H9 (cell line): ENCODE measurements at regions not wholly inside any gene's neighbourhood (a gene's known extent, or its start where the extent isn't known, plus 50 kb on each side); places are given as distances from the start of the nearest gene placed in this dataset.

Source experiments
- DNase-seq: peaks from one replicate; pipeline ENCODE4 v3.0.0-alpha.2; 2017
- H2AFZ ChIP-seq: one replicate; pipeline ENCODE4 v1.6.1; 2013; ENCODE audit warnings: mild to moderate bottlenecking, low read length, control low read depth, moderate library complexity
- H2AK5ac ChIP-seq: 2 replicates; pipeline ENCODE4 v1.6.1; 2013; ENCODE audit warnings: low read length, control low read depth, mixed read lengths; ENCODE audit not compliant: insufficient read length
- H2BK120ac ChIP-seq: one replicate; pipeline ENCODE4 v1.6.1; 2013; ENCODE audit warnings: low read depth, mild to moderate bottlenecking, low read length, control low read depth, inconsistent platforms; ENCODE audit not compliant: poor library complexity, severe bottlenecking
- H2BK12ac ChIP-seq: 2 replicates; pipeline ENCODE4 v1.6.1; 2013; ENCODE audit warnings: low read length, control low read depth, mixed read lengths, low read depth; ENCODE audit not compliant: insufficient read length
- H2BK15ac ChIP-seq: 2 replicates; pipeline ENCODE4 v1.6.1; 2013; ENCODE audit warnings: low read depth, low read length, control low read depth
- H2BK20ac ChIP-seq: one replicate; pipeline ENCODE4 v1.6.1; 2013; ENCODE audit warnings: low read depth, mild to moderate bottlenecking, low read length, control low read depth, inconsistent platforms; ENCODE audit not compliant: poor library complexity, severe bottlenecking
- H2BK5ac ChIP-seq: 2 replicates; pipeline ENCODE4 v1.6.1; 2013; ENCODE audit warnings: low read length, control low read depth, mixed read lengths; ENCODE audit not compliant: insufficient read length
- H3K14ac ChIP-seq: 2 replicates; pipeline ENCODE4 v1.6.1; 2013; ENCODE audit warnings: low read length, control low read depth; ENCODE audit not compliant: insufficient read depth
- H3K18ac ChIP-seq: 2 replicates; pipeline ENCODE4 v1.6.1; 2013; ENCODE audit warnings: low read depth, mild to moderate bottlenecking, mixed read lengths, low read length, control low read depth; ENCODE audit not compliant: insufficient read length
- H3K23ac ChIP-seq: 2 replicates; pipeline ENCODE4 v1.6.1; 2013; ENCODE audit warnings: low read length, control low read depth, mixed read lengths, low read depth; ENCODE audit not compliant: insufficient read length
- H3K23me2 ChIP-seq: 2 replicates; pipeline ENCODE4 v1.6.1; 2013; ENCODE audit warnings: low read depth, mild to moderate bottlenecking, mixed read lengths, low read length, control low read depth; ENCODE audit not compliant: insufficient read length, poor library complexity, severe bottlenecking
- H3K27ac ChIP-seq: 2 replicates; pipeline ENCODE4 v1.5.1; 2013; ENCODE audit warnings: low read length, control low read depth, mixed read lengths, low read depth; ENCODE audit not compliant: insufficient read length
- H3K27me3 ChIP-seq: 2 replicates; pipeline ENCODE4 v1.6.1; 2013; ENCODE audit warnings: low read length, control low read depth, inconsistent platforms; ENCODE audit not compliant: insufficient read depth
- H3K4ac ChIP-seq: 2 replicates; pipeline ENCODE4 v1.6.1; 2013; ENCODE audit warnings: low read depth, mild to moderate bottlenecking, control low read depth, inconsistent platforms, low read length, moderate library complexity
- H3K4me1 ChIP-seq: 2 replicates; pipeline ENCODE4 v1.6.1; 2013; ENCODE audit warnings: low read length, control low read depth, inconsistent platforms; ENCODE audit not compliant: insufficient read depth
- H3K4me2 ChIP-seq: 2 replicates; pipeline ENCODE4 v1.6.1; 2013; ENCODE audit warnings: low read length, control low read depth, mixed read lengths; ENCODE audit not compliant: insufficient read length, insufficient read depth
- H3K56ac ChIP-seq: 2 replicates; pipeline ENCODE4 v1.6.1; 2013; ENCODE audit warnings: low read depth, mild to moderate bottlenecking, mixed read lengths, low read length, control low read depth; ENCODE audit not compliant: insufficient read length
- H3K79me1 ChIP-seq: 2 replicates; pipeline ENCODE4 v1.6.1; 2013; ENCODE audit warnings: low read depth, mild to moderate bottlenecking, moderate library complexity, low read length, control low read depth, inconsistent platforms; ENCODE audit not compliant: insufficient read depth, poor library complexity, severe bottlenecking
- H3K79me2 ChIP-seq: 2 replicates; pipeline ENCODE4 v1.6.1; 2013; ENCODE audit warnings: low read length, control low read depth, inconsistent platforms; ENCODE audit not compliant: insufficient read depth
- H3K9ac ChIP-seq: 2 replicates; pipeline ENCODE4 v1.6.1; 2013; ENCODE audit warnings: low read length, control low read depth, mixed read lengths; ENCODE audit not compliant: insufficient read length; ENCODE audit errors: extremely low read depth
- H3K9me3 ChIP-seq: one replicate; pipeline ENCODE4 v1.6.1; 2013; ENCODE audit warnings: low read depth, low read length, inconsistent platforms; ENCODE audit not compliant: control insufficient read depth
- H3T11ph ChIP-seq: one replicate; pipeline ENCODE4 v1.6.1; 2013; ENCODE audit warnings: mild to moderate bottlenecking, low read length, control low read depth, inconsistent platforms
- H4K20me1 ChIP-seq: one replicate; pipeline ENCODE4 v1.6.1; 2013; ENCODE audit not compliant: control insufficient read depth, insufficient read length, insufficient read depth
- H4K5ac ChIP-seq: 2 replicates; pipeline ENCODE4 v1.6.1; 2013; ENCODE audit warnings: low read depth, mild to moderate bottlenecking, mixed read lengths, low read length, control low read depth; ENCODE audit not compliant: insufficient read length
- H4K8ac ChIP-seq: replicated peaks from 2 replicates; pipeline ENCODE4 v1.6.1; 2013; ENCODE audit warnings: low read length, control low read depth, mixed read lengths, low read depth; ENCODE audit not compliant: insufficient read length
- H4K91ac ChIP-seq: 2 replicates; pipeline ENCODE4 v1.6.1; 2013; ENCODE audit warnings: low read depth, mild to moderate bottlenecking, moderate library complexity, mixed read lengths, low read length, control low read depth; ENCODE audit not compliant: insufficient read length
- H3K27ac Mint-ChIP-seq, 3 experiments: 2 replicates in 2 of 3; 3 replicates in 1 of 3; pipeline ENCODE4 v1.8.0; 2020 to 2021; ENCODE audit warnings: mixed read lengths in 3 of 3, mild to moderate bottlenecking in 1 of 3, moderate library complexity in 1 of 3
- H3K27me3 Mint-ChIP-seq: 2 replicates; pipeline ENCODE4 v1.8.0; 2021; ENCODE audit warnings: low read depth, mild to moderate bottlenecking, moderate library complexity, mixed read lengths
- H3K36me3 Mint-ChIP-seq, 3 experiments: 2 replicates in 2 of 3; 3 replicates in 1 of 3; pipeline ENCODE4 v1.8.0; 2020 to 2021; ENCODE audit warnings: low read depth in 3 of 3, mixed read lengths in 3 of 3; ENCODE audit not compliant: insufficient read depth in 1 of 3
- H3K4me1 Mint-ChIP-seq, 2 experiments: 2 replicates each; pipeline ENCODE4 v1.8.0; 2020; ENCODE audit warnings: mixed read lengths in 2 of 2
- H3K4me3 Mint-ChIP-seq, 2 experiments: 2 replicates in 1 of 2; 3 replicates in 1 of 2; pipeline ENCODE4 v1.8.0; 2020 to 2021; ENCODE audit warnings: mild to moderate bottlenecking in 2 of 2, mixed read lengths in 2 of 2, moderate library complexity in 1 of 2
- H3K9me3 Mint-ChIP-seq, 2 experiments: 2 replicates in 1 of 2; 3 replicates in 1 of 2; pipeline ENCODE4 v1.8.0; 2020; ENCODE audit warnings: mild to moderate bottlenecking in 2 of 2, mixed read lengths in 2 of 2, moderate library complexity in 1 of 2
- CTCF ChIP-seq: fragments of 200-600 bp; sonication (generic); conservative IDR thresholded peaks from 3 replicates; pipeline ENCODE4 v1.8.0; 2021; ENCODE audit warnings: antibody characterized with exemption, mild to moderate bottlenecking
- WGBS: extraction: QIAGEN DNeasy Blood & Tissue Kit; methylation state at CpG from one replicate; pipeline ENCODE4 v1.1.7; 2013; ENCODE audit warnings: missing lambda C conversion rate, low lambda C conversion rate, mixed read lengths; ENCODE audit not compliant: insufficient read length; ENCODE audit errors: extremely low coverage; 5-methylcytosine and 5-hydroxymethylcytosine counted together

- Histone ChIP-seq H2BK12ac (no peak overlapping the region), H3K23me2 (no peaks in the 10 kb centered on the region), H3K27me3 (no peaks in the 10 kb centered on the region), H3K18ac (no peak overlapping the region), H2BK15ac (no peak overlapping the region), H2BK20ac (no peak overlapping the region), H4K5ac (no peak overlapping the region), H2BK120ac (no peak overlapping the region), H3K79me1 (no peaks in the 10 kb centered on the region), H2AK5ac (no peak overlapping the region), H2BK5ac (no peak overlapping the region), H3K4ac (no peak overlapping the region), H3K9me3 (no peaks in the 10 kb centered on the region), H3K4me1 (no peaks in the 10 kb centered on the region), H3K4me2 (no peak overlapping the region), H3K27ac (no peak overlapping the region), H3K79me2 (no peaks in the 10 kb centered on the region), H4K91ac (no peak overlapping the region), H4K8ac (no peak overlapping the region), H3K56ac (no peak overlapping the region), H3K23ac (no peak overlapping the region), H3K9ac (no peak overlapping the region), H2AFZ (no peak overlapping the region), H3T11ph (no peak overlapping the region), H3K14ac (no peak overlapping the region), H4K20me1 (no peaks in the 10 kb centered on the region)
- TF ChIP-seq CTCF: no peak
- Mint-ChIP-seq H3K27ac (no peak overlapping the region), H3K4me3 (no peak overlapping the region), H3K9me3 (no peaks in the 10 kb centered on the region), H3K27me3 (no peaks in the 10 kb centered on the region), H3K4me1 (no peaks in the 10 kb centered on the region), H3K36me3 (no peaks in the 10 kb centered on the region; a peak in 1 of 7 replicates)
- no peak for DNase-seq
- WGBS: no CpG with 5 or more reads among the region's 1 CpG
Observed at GRCh38 chr14:66272221-66272620, 213.9 kb upstream of the CCDC196 start.
